DOHH2 (cell line): ENCODE measurements at regions not wholly inside any gene's neighbourhood (a gene's known extent, or its start where the extent isn't known, plus 50 kb on each side); places are given as distances from the start of the nearest gene placed in this dataset.

ENCODE experiments used
- H3F3A ChIP-seq: fragments of 200-600 bp; sonication (generic), shearing (Covaris generic); 2 replicates; pipeline ENCODE4 v1.6.0; 2016; ENCODE audit warnings: antibody characterized with exemption, mild to moderate bottlenecking; ENCODE audit not compliant: control insufficient read depth, insufficient read depth
- H3K27ac ChIP-seq: fragments of 200-600 bp; sonication (generic); 2 replicates; pipeline ENCODE4 v1.5.1; 2014; ENCODE audit warnings: low read depth, mild to moderate bottlenecking, low read length, moderate library complexity
- H3K27me3 ChIP-seq: fragments of 200-600 bp; sonication (generic); 2 replicates; pipeline ENCODE4 v1.6.1; 2014; ENCODE audit warnings: mild to moderate bottlenecking, low read length, mixed read lengths; ENCODE audit not compliant: control insufficient read depth
- H3K36me3 ChIP-seq: fragments of 200-600 bp; sonication (generic); 2 replicates; pipeline ENCODE4 v1.6.1; 2014; ENCODE audit warnings: mild to moderate bottlenecking, low read length, moderate library complexity, mixed read lengths; ENCODE audit not compliant: control insufficient read depth
- H3K4me1 ChIP-seq: fragments of 200-600 bp; sonication (generic); 2 replicates; pipeline ENCODE4 v1.6.1; 2014; ENCODE audit warnings: mild to moderate bottlenecking, low read length, mixed read lengths; ENCODE audit not compliant: control insufficient read depth
- H3K4me2 ChIP-seq: fragments of 200-600 bp; sonication (generic); 2 replicates; pipeline ENCODE4 v1.6.0; 2014; ENCODE audit warnings: mild to moderate bottlenecking, low read length, moderate library complexity
- H3K4me3 ChIP-seq: fragments of 200-600 bp; sonication (generic); 2 replicates; pipeline ENCODE4 v1.5.1; 2014; ENCODE audit warnings: mild to moderate bottlenecking, low read length, mixed read lengths
- H3K79me2 ChIP-seq: fragments of 200-600 bp; sonication (generic); 2 replicates; pipeline ENCODE4 v1.6.1; 2014; ENCODE audit warnings: mild to moderate bottlenecking, low read length, mixed read lengths; ENCODE audit not compliant: control insufficient read depth
- H3K9me2 ChIP-seq: fragments of 200-600 bp; sonication (generic); replicated peaks from 2 replicates; pipeline ENCODE4 v1.6.1; 2014; ENCODE audit warnings: mild to moderate bottlenecking, low read length, mixed read lengths; ENCODE audit not compliant: control insufficient read depth
- H3K9me3 ChIP-seq: fragments of 200-600 bp; sonication (generic); 2 replicates; pipeline ENCODE4 v1.6.1; 2014; ENCODE audit warnings: antibody characterized with exemption, low read length, mixed read lengths; ENCODE audit not compliant: control insufficient read depth, insufficient read depth
- H4K20me1 ChIP-seq: fragments of 200-600 bp; sonication (generic); 2 replicates; pipeline ENCODE4 v1.6.0; 2014; ENCODE audit warnings: low read depth, mild to moderate bottlenecking, antibody characterized with exemption, low read length, moderate library complexity; ENCODE audit not compliant: control insufficient read depth, insufficient read depth
- EZH2phosphoT487 ChIP-seq: fragments of 200-600 bp; sonication (generic); IDR thresholded peaks from 2 replicates; pipeline ENCODE4 v1.6.1; 2017; ENCODE audit warnings: borderline replicate concordance, mild to moderate bottlenecking, antibody characterized with exemption, low read length, moderate library complexity, mixed read lengths
- TF ChIP-seq, protein P1 (sequence below): fragments of 200-600 bp; sonication (generic); IDR thresholded peaks from one replicate; pipeline ENCODE4 v1.5.1; 2014; ENCODE audit warnings: antibody characterized with exemption, mild to moderate bottlenecking, low read depth, low read length; ENCODE audit not compliant: poor library complexity, severe bottlenecking

DNA sequence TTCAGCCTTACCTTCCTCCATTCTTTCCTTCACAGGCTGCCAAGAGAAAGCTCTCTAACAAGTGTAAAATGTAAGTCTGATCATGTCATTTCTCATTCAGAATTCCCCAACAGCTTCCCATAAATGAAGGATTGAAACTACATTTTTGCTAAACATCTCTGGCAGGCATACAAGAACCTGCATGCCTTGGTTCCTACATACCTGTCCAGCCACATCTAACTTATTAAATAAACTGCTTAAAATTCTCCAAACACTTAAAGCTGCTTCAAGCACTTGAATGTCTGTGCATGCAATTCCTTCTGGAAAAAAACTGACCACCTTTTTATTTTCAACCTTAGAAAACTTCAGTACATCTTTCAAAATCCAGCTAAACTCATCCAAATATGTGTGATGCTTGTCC is 84.4 kb upstream of the DCN start:
- H3K4me3 ChIP-seq: no peak overlapping the region
- no peak overlapping the region for H3K27ac ChIP-seq
- H4K20me1 ChIP-seq: no peaks in the 10 kb centered on the region
- no peaks in the 10 kb centered on the region for H3K9me2 ChIP-seq
- H3F3A ChIP-seq: no peaks in the 10 kb centered on the region
- no peaks in the 10 kb centered on the region for H3K9me3 ChIP-seq
- H3K4me2 ChIP-seq: no peak overlapping the region
- no peaks in the 10 kb centered on the region for H3K79me2 ChIP-seq
- no peaks in the 10 kb centered on the region for H3K27me3 ChIP-seq
- TF ChIP-seq EZH2phosphoT487: no peak
- TF ChIP-seq, protein P1, sequence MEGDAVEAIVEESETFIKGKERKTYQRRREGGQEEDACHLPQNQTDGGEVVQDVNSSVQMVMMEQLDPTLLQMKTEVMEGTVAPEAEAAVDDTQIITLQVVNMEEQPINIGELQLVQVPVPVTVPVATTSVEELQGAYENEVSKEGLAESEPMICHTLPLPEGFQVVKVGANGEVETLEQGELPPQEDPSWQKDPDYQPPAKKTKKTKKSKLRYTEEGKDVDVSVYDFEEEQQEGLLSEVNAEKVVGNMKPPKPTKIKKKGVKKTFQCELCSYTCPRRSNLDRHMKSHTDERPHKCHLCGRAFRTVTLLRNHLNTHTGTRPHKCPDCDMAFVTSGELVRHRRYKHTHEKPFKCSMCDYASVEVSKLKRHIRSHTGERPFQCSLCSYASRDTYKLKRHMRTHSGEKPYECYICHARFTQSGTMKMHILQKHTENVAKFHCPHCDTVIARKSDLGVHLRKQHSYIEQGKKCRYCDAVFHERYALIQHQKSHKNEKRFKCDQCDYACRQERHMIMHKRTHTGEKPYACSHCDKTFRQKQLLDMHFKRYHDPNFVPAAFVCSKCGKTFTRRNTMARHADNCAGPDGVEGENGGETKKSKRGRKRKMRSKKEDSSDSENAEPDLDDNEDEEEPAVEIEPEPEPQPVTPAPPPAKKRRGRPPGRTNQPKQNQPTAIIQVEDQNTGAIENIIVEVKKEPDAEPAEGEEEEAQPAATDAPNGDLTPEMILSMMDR: no peak
- H3K4me1 ChIP-seq: no peaks in the 10 kb centered on the region
- H3K36me3 ChIP-seq: no peaks in the 10 kb centered on the region

DNA sequence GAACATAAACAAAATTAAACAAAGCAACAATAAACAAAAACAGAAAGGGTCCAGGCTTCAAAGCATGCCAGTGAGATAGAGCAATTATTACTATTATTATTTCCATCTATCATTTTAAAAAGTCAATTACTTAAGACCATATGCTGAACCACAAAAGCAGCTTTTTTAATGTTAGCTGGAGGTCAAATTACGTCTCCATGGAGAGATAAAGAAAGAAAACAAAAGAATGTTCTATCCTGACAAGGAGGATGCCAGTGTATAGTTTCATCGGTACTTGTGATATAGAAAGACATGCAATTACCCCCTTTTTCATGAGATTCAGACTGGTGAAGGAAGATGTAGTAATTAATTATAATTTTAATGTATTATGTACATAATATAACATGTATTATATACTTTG is 81.6 kb upstream of the DCN start:
- H3K4me2 ChIP-seq: no peak overlapping the region
- H3K27me3 ChIP-seq: no peaks in the 10 kb centered on the region
- H3K79me2 ChIP-seq: no peaks in the 10 kb centered on the region
- no peaks in the 10 kb centered on the region for H3K9me2 ChIP-seq
- no peak overlapping the region for H3K4me3 ChIP-seq
- no peaks in the 10 kb centered on the region for H3K9me3 ChIP-seq
- H3K27ac ChIP-seq: no peak overlapping the region
- no peaks in the 10 kb centered on the region for H3K36me3 ChIP-seq
- no peak for TF ChIP-seq EZH2phosphoT487
- TF ChIP-seq, protein P1: no peak
- no peaks in the 10 kb centered on the region for H3F3A ChIP-seq
- H3K4me1 ChIP-seq: no peaks in the 10 kb centered on the region
- H4K20me1 ChIP-seq: no peaks in the 10 kb centered on the region

DNA sequence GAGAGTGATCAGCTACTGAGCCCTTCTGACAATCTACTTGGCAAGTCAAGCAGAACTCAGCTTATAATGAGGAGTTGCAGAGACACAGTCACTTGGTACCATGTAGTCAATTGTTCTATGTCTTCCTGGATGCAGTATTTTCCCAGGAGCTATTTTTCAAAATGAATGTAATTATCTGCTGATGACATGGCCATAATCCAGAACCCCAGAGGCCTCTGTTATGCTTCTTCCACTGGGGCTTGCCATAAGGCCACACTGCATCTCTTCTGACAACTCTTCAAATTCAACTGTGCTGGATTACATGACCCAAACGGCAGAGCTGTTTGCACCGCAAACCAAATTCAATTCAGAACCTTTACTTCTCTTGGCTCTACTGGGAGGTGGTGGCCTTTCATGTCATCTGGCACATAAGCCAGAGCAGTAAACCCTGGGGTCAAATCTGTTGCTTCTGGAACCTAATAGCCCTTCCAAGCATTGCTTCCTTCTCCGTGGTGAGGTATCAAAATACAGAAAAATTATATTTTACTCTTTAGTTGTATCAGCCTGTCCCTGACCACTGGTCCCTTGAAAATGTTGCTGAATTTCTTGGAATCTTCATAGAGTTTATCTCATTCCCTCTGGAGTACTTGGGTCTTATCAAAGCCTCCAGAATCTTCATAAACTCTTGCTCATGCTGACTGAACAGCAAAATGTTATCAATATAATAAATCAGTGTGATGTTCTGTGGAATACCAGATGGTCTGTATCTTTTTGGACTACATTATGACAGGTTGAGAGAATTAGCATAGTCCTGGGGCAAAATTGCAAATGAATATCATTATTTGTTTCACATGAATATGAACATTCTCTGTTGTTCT is 79.4 kb upstream of the DCN start:
- Histone ChIP-seq H3K4me1 (no peaks in the 10 kb centered on the region), H3K36me3 (no peaks in the 10 kb centered on the region), H3K4me2 (no peak overlapping the region), H3F3A (no peaks in the 10 kb centered on the region), H4K20me1 (no peaks in the 10 kb centered on the region), H3K27ac (no peak overlapping the region), H3K9me3 (no peaks in the 10 kb centered on the region), H3K79me2 (no peaks in the 10 kb centered on the region), H3K4me3 (no peak overlapping the region), H3K27me3 (no peaks in the 10 kb centered on the region), H3K9me2 (no peaks in the 10 kb centered on the region)
- TF ChIP-seq, protein P1: no peak
